Prostate gland (tissue), 2 donors: ENCODE measurements at regions not wholly inside any gene's neighbourhood (a gene's known extent, or its start where the extent isn't known, plus 50 kb on each side); places are given as distances from the start of the nearest gene placed in this dataset.

Experiments
- CTCF ChIP-seq, 4 experiments: fragments of 200-600 bp in 2 of 4; fragments of 450-650 bp in 2 of 4; sonication (generic) in 2 of 4; IDR thresholded peaks; 1 replicate in 3 of 4; 2 replicates in 1 of 4; pipeline ENCODE4 v1.5.1; 2016 to 2019; ENCODE audit warnings: antibody characterized with exemption in 4 of 4, mild to moderate bottlenecking in 2 of 4, moderate library complexity in 2 of 4
- POLR2AphosphoS5 ChIP-seq: sonication (generic); formaldehyde crosslinking; IDR thresholded peaks from one replicate; pipeline ENCODE4 v1.6.1; 2017; ENCODE audit warnings: antibody characterized with exemption

GRCh38 chrX:45912316-45912715 lies 632.9 kb downstream of the ZNF674 start:
- no peak for TF ChIP-seq CTCF (IDR thresholded peaks at IDR 0.05)
- no peak for TF ChIP-seq POLR2AphosphoS5
